Lung (tissue), 11 donors: ENCODE measurements at regions not wholly inside any gene's neighbourhood (a gene's known extent, or its start where the extent isn't known, plus 50 kb on each side); places are given as distances from the start of the nearest gene placed in this dataset.

Experiments used
- ATAC-seq: fragments of 200-7000 bp; cut with Tn5 transposase; one replicate; pipeline ENCODE4 v1.9.1; 2020; ENCODE audit warnings: moderate number of reproducible peaks; ENCODE audit not compliant: insufficient read depth, low FRiP score
- DNase-seq, 3 donors: peaks; one replicate each; pipeline ENCODE4 v3.0.0-alpha.2; 2013 to 2017
- H3K27ac ChIP-seq, 2 donors: one replicate each; pipeline ENCODE4 v1.5.1; 2013; ENCODE audit warnings: mild to moderate bottlenecking in 2 of 2, moderate library complexity in 2 of 2, control low read depth in 1 of 2, inconsistent platforms in 1 of 2, low read depth in 1 of 2, low read length in 1 of 2
- H3K27me3 ChIP-seq, 3 donors: one replicate each; pipeline ENCODE4 v1.5.1; 2013; ENCODE audit warnings: low read length in 2 of 3; ENCODE audit not compliant: control insufficient read depth in 3 of 3, insufficient read depth in 3 of 3
- H3K36me3 ChIP-seq, 4 donors: one replicate each; pipeline ENCODE4 v1.5.1; 2013; ENCODE audit warnings: low read length in 4 of 4, mild to moderate bottlenecking in 1 of 4, moderate library complexity in 1 of 4; ENCODE audit not compliant: control insufficient read depth in 4 of 4, insufficient read depth in 4 of 4
- H3K4me1 ChIP-seq, 5 donors: one replicate each; pipeline ENCODE4 v1.5.1; 2013; ENCODE audit warnings: low read length in 5 of 5, mild to moderate bottlenecking in 2 of 5, moderate library complexity in 1 of 5; ENCODE audit not compliant: control insufficient read depth in 5 of 5, insufficient read depth in 5 of 5
- H3K4me3 ChIP-seq: one replicate; pipeline ENCODE4 v1.5.1; 2013; ENCODE audit warnings: mild to moderate bottlenecking, control low read depth, moderate library complexity
- H3K9ac ChIP-seq, 2 donors: one replicate each; pipeline ENCODE4 v1.5.1; 2013; ENCODE audit warnings: low read length in 2 of 2, control low read depth in 1 of 2; ENCODE audit not compliant: insufficient read depth in 1 of 2
- H3K9me3 ChIP-seq, 4 donors: one replicate each; pipeline ENCODE4 v1.5.1; 2013; ENCODE audit warnings: low read length in 3 of 4, mild to moderate bottlenecking in 1 of 4, moderate library complexity in 1 of 4; ENCODE audit not compliant: control insufficient read depth in 4 of 4, insufficient read depth in 3 of 4
- WGBS, 2 donors: extraction: QIAGEN DNeasy Blood & Tissue Kit; methylation state at CpG; one replicate each; pipeline ENCODE4 v1.1.7; 2013; 5-methylcytosine and 5-hydroxymethylcytosine counted together
- TF ChIP-seq, protein P1 (sequence below): IDR thresholded peaks from 2 replicates; pipeline ENCODE4 v1.5.1; 2012; ENCODE audit warnings: mild to moderate bottlenecking; ENCODE audit errors: control extremely low read depth, extremely low read depth
- donor health status: control.
- donor health status: control.
- donor health status: Bipolar disorder and iron deficiency.
- donor health status: healthy.
- donor health status: DM: yes; HTN: yes; CAD: no.

DNA sequence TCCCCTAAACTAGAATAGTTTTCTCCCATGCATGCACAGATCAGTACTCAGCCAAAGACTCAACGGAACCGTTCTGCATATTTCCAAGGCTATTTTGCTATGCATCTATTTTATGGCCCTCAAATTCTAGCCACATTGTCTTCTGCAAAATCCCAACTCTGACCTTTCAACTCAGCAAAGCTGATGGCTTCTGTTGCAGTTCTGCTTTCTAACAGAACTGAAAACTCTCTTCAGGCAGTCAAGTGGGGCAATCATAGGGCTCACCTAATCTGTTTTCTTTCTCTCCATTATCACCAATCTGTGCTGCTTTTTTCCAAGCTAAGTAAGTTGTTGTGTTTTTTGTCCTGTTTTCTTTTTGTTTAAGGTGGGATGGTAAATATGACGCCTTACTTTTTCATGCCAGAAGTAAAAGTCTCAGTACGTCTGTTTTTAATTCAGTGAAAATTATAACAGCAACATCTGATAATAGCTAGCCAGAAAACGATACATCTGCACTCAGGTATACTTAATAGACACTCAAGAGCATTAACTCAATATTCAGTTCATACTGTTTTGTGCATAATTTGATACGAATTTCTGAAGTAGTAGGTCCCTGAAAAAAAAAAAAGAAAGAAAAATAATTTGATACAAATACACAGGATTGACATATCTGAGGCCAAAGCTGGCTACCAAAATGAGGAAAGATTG lies 454.3 kb downstream of the TLE1 start:
- 85 to 94% methylated on average over 6 of the region's 6 CpGs for WGBS, 2 donors
- Histone ChIP-seq H3K9ac (no peak overlapping the region), H3K4me3 (no peak overlapping the region), H3K27me3 (no peaks in the 10 kb centered on the region), H3K27ac (no peak overlapping the region), H3K9me3 (no peaks in the 10 kb centered on the region), H3K36me3 (no peaks in the 10 kb centered on the region), H3K4me1 (no peaks in the 10 kb centered on the region)
- no peak for DNase-seq
- ATAC-seq = no peak
- TF ChIP-seq, protein P1, sequence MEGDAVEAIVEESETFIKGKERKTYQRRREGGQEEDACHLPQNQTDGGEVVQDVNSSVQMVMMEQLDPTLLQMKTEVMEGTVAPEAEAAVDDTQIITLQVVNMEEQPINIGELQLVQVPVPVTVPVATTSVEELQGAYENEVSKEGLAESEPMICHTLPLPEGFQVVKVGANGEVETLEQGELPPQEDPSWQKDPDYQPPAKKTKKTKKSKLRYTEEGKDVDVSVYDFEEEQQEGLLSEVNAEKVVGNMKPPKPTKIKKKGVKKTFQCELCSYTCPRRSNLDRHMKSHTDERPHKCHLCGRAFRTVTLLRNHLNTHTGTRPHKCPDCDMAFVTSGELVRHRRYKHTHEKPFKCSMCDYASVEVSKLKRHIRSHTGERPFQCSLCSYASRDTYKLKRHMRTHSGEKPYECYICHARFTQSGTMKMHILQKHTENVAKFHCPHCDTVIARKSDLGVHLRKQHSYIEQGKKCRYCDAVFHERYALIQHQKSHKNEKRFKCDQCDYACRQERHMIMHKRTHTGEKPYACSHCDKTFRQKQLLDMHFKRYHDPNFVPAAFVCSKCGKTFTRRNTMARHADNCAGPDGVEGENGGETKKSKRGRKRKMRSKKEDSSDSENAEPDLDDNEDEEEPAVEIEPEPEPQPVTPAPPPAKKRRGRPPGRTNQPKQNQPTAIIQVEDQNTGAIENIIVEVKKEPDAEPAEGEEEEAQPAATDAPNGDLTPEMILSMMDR = no peak

DNA sequence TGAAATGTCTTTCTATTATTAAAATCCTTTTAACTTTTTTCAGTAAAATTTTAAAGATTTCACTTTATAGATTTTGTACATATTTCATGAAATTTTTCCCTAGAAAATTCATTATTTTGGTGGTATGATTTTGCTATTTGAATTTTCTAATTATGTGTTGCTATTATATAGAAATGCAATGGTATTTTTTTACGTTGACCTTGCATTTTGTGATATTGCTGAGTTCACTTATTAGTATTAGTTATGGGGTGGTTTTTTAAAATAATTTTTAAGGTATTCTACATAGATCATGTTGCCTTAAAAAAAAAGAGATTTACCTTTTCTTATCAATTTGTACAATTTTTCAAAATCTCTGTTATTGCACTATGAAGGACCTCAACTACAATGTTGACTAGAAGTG lies 458.3 kb downstream of the TLE1 start:
- Histone ChIP-seq H3K36me3 (no peaks in the 10 kb centered on the region), H3K9me3 (no peaks in the 10 kb centered on the region), H3K27ac (no peak overlapping the region), H3K4me1 (peaks cover 0 to 2% (median 0%) of the 10 kb centered on the region in 5 donors), H3K4me3 (no peak overlapping the region), H3K27me3 (no peaks in the 10 kb centered on the region), H3K9ac (no peak overlapping the region)
- 2 to 92% methylated on average over 1 of the region's 1 CpG for WGBS, 2 donors
- no peak for ATAC-seq
- TF ChIP-seq, protein P1 = no peak
- no peak for DNase-seq

DNA sequence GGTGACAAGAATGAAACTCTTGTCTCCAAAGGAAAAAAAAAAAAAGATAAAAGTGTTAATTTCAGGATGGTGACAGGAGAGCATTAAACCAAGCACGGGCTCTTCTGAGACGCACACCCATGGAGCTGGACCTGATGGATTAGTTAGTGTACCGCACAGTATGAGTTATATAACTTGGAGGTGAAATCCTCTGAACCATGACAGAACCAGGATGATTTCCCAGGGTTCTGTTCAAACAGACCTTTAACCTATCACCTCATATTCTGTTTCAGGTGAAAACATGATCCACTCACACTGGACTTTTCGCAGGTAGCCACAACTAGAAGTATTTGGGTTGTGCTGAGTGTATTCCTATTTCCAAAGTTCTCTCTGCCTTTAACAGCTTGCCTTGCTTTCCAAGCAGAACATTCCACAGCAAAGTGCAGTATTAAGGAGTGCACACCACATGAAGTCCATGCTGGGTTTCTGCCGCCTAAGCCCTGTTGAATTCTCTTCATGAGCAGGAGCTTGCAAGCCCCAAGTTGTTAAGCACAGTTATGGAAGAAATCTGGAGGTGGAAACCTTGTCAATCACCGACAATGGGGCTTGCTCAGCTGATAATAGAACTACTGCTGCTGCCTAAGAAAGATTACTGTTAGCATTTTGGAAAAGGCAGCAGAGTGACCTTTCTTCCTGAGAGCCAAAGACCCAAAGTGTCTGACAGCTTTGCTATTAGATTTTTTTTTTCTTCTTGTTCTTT lies 461.7 kb downstream of the TLE1 start:
- H3K27ac ChIP-seq = no peak overlapping the region
- H3K27me3 ChIP-seq = no peaks in the 10 kb centered on the region
- TF ChIP-seq, protein P1 = no peak
- no peak overlapping the region for H3K4me3 ChIP-seq
- H3K9ac ChIP-seq = no peak overlapping the region
- no peaks in the 10 kb centered on the region for H3K36me3 ChIP-seq
- ATAC-seq (no peak), DNase-seq (no peak)
- peaks cover 0 to 23% (median 9%) of the 10 kb centered on the region in 5 donors for H3K4me1 ChIP-seq
- WGBS, 2 donors = 84 to 92% methylated on average over 6 of the region's 6 CpGs
- H3K9me3 ChIP-seq = no peaks in the 10 kb centered on the region
